Activated CD8-positive, alpha-beta T cell treated with anti-CD3 and anti-CD28 coated beads for 36 hours (primary cell): ENCODE measurements at regions not wholly inside any gene's neighbourhood (a gene's known extent, or its start where the extent isn't known, plus 50 kb on each side); places are given as distances from the start of the nearest gene placed in this dataset.

ENCODE experiments used
- ATAC-seq: fragments of 200-7000 bp; cut with Tn5 transposase; one replicate; pipeline ENCODE4 v1.10.0; 2021; ENCODE audit warnings: mild to moderate bottlenecking, moderate library complexity
- CTCF ChIA-PET: fragments of 350-600 bp; sonication (Branson Sonifier 250); formaldehyde crosslinking; loops from one replicate; lab custom pipeline; 2021; ENCODE audit warnings: antibody characterized with exemption; lab: Charles Lee
- POLR2A ChIA-PET: fragments of 350-600 bp; sonication (Branson Sonifier 250); formaldehyde crosslinking; loops from one replicate; lab custom pipeline; 2021; ENCODE audit warnings: antibody characterized with exemption; lab: Charles Lee
- DNase-seq: peaks from one replicate; pipeline ENCODE4 v3.0.0-alpha.2; 2020
- H3K27ac Mint-ChIP-seq: one replicate; pipeline ENCODE4 v1.8.0; 2021; ENCODE audit warnings: mild to moderate bottlenecking, mixed read lengths
- H3K27me3 Mint-ChIP-seq: one replicate; pipeline ENCODE4 v1.8.0; 2021; ENCODE audit warnings: mixed read lengths
- H3K36me3 Mint-ChIP-seq: one replicate; pipeline ENCODE4 v1.8.0; 2021; ENCODE audit warnings: low read depth, mixed read lengths
- H3K4me1 Mint-ChIP-seq: one replicate; pipeline ENCODE4 v1.8.0; 2021; ENCODE audit warnings: low read depth, mixed read lengths
- H3K4me3 Mint-ChIP-seq: one replicate; pipeline ENCODE4 v1.8.0; 2021; ENCODE audit warnings: mild to moderate bottlenecking, moderate library complexity, mixed read lengths
- H3K9me3 Mint-ChIP-seq: one replicate; pipeline ENCODE4 v1.8.0; 2021; ENCODE audit warnings: mixed read lengths
- intact Hi-C: fragments of 100-400 bp; cut with micrococcal nuclease; formaldehyde crosslinking; loops from one replicate; pipeline ENCODE4 v1.10.0; 2022
- TF ChIP-seq, protein P1 (sequence below): fragments of 200-600 bp; IDR thresholded peaks from one replicate; pipeline ENCODE4 v1.8.0; 2022; ENCODE audit warnings: antibody characterized with exemption, mild to moderate bottlenecking

DNA sequence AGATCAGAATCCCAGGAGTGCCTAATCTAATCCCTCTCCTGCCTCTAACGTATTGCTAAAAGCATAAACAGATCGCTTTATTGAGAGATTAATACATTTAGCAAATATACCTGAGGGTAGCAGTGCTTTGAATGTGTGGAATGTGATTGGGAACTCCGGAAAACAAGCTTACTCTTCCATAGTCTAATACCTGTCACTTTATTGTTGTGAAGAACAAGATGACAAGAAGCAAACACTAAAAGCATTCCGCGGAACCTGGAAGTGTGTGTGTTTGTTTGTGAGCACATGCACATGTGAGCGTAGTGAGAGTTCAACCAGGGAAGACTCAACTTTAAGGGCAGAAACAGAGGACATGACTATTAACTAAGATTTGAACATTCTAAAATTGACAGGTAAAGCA lies 265.0 kb upstream of the GJE1 start:
- Mint-ChIP-seq H3K4me1 (no peaks in the 10 kb centered on the region), H3K4me3 (no peak overlapping the region), H3K9me3 (no peaks in the 10 kb centered on the region), H3K36me3 (no peaks in the 10 kb centered on the region), H3K27me3 (no peaks in the 10 kb centered on the region), H3K27ac (no peak overlapping the region)
- TF ChIP-seq, protein P1, sequence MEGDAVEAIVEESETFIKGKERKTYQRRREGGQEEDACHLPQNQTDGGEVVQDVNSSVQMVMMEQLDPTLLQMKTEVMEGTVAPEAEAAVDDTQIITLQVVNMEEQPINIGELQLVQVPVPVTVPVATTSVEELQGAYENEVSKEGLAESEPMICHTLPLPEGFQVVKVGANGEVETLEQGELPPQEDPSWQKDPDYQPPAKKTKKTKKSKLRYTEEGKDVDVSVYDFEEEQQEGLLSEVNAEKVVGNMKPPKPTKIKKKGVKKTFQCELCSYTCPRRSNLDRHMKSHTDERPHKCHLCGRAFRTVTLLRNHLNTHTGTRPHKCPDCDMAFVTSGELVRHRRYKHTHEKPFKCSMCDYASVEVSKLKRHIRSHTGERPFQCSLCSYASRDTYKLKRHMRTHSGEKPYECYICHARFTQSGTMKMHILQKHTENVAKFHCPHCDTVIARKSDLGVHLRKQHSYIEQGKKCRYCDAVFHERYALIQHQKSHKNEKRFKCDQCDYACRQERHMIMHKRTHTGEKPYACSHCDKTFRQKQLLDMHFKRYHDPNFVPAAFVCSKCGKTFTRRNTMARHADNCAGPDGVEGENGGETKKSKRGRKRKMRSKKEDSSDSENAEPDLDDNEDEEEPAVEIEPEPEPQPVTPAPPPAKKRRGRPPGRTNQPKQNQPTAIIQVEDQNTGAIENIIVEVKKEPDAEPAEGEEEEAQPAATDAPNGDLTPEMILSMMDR, result no peak
- intact Hi-C loops, result no loop called here
- ATAC-seq (no peak), DNase-seq (no peak)
- ChIA-PET CTCF (no interaction called here), POLR2A (no interaction called here)

DNA sequence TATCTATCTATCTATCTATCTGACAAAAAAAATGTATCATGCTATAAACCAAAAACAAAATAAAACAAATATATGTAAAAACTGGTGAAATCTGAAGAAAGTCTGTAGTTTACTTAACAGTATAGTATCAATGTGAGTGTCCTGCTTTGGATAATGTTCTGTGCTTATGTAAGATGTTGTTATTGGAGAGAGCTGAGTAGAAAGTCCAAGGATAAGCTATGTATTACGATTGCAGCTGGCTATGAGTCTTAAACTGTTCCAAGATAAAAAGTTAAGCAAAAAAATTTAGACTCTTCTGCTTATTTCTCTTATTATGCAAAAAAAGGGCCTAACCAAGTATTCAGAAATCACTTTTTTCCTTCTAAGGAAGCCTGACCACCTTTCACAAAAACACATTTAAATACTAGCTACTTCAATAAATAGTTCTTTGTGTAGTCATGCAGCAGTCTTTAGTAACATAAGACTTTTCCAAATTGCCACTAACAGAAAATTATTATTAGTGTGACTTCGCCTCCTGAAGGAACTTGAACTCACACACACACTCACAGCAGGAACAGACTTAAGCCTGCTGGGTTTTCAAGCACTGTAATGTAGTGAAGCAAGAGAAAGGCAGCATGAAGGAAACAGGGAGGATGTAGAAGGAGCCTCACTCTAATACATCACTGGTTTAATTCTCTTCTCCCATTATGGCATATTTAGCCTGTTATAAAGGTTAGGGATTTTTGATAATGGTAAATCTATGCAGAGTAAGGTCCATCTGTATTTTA lies 265.8 kb upstream of the GJE1 start:
- H3K4me3 Mint-ChIP-seq, result no peak overlapping the region
- TF ChIP-seq, protein P1, result no peak
- CTCF ChIA-PET, result interaction anchor here (0.6 kb wide), 1 partner anchor 28 kb away, joined by 4 read pairs; no protein-coding TSS in a partner anchor
- no peaks in the 10 kb centered on the region for H3K27me3 Mint-ChIP-seq
- H3K4me1 Mint-ChIP-seq, result no peaks in the 10 kb centered on the region
- POLR2A ChIA-PET, result no interaction called here
- no peak for ATAC-seq
- H3K36me3 Mint-ChIP-seq, result no peaks in the 10 kb centered on the region
- no peak for DNase-seq
- H3K27ac Mint-ChIP-seq, result no peak overlapping the region
- intact Hi-C loops, result no loop called here
- H3K9me3 Mint-ChIP-seq, result peaks cover under 1% of the 10 kb centered on the region

DNA sequence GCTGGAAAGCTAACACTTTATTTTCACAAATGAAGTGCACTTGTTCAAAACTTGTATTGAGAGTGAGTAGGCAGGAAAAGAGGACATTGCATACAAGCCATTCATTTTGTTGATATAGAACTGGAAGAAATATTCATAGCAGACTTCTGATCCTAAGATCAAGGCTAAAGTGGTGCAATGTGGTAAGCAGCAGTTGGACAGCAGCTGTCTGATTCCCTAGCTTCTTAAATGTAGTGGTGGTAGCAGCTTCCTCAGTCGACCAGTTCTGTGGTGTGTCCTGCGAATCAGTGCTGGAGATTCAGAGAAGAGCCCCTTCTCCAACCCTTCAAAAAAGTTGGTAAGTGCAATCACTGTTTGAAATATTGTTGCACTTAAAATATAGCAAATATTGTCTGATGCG lies 281.7 kb upstream of the GJE1 start:
- Mint-ChIP-seq H3K9me3 (peaks cover 4% of the 10 kb centered on the region), H3K36me3 (no peaks in the 10 kb centered on the region), H3K4me3 (no peak overlapping the region), H3K4me1 (peaks cover 30% of the 10 kb centered on the region), H3K27me3 (no peaks in the 10 kb centered on the region), H3K27ac (no peak overlapping the region)
- POLR2A ChIA-PET, result no interaction called here
- intact Hi-C loops, result no loop called here
- ATAC-seq (no peak), DNase-seq (no peak)
- TF ChIP-seq, protein P1, result no peak
- CTCF ChIA-PET, result no interaction called here

DNA sequence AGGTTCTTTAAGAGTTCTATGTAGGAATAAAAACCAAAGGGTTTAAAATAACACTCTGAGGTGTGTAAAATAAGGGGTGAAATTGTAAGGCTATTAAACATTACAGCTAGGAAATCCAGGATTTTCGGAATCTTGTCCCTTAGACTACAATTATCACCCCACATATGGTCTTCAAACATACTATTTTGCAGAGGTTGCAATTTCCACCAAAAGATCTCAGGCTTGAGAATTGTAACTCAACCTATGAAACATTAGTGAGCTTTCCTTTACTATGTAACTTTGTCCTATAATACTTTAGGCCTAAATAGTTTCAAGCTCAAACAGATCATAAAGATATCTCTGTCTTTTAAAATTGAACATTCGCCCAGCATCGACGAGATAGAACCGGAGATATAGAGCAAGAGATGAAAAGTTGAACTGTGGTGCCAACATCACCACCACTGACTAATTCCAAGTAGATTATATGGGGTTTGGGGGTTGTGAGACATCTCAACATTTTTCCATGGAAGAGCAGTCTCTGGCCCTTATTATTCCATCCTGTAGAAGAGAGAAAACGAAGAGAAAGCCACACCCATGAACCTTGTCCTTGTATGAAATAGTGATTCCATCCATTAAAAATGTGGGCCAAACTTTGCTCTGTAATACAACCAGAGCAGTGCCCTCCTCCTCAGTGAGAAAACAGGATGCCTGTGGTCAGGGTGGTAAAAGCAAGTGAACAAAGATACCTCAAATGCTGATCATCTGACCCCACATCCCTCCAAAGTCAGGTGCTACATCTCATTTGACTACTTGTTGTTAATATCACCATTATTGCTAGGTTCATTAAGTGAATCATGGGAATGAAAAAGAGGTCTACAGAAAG lies 284.5 kb upstream of the GJE1 start:
- DNase-seq (peak; percentile 54), ATAC-seq (peak; percentile 85)
- peaks cover 31% of the 10 kb centered on the region for H3K4me1 Mint-ChIP-seq
- intact Hi-C loops, result no loop called here
- peaks cover 2% of the 10 kb centered on the region for H3K9me3 Mint-ChIP-seq
- peak overlapping the region; percentile 72 for H3K27ac Mint-ChIP-seq
- ChIA-PET CTCF (interaction anchor here (1.6 kb wide), 1 partner anchor 141 kb away, joined by 4 read pairs; no protein-coding TSS in a partner anchor), POLR2A (no interaction called here)
- TF ChIP-seq, protein P1, result no peak
- no peaks in the 10 kb centered on the region for H3K27me3 Mint-ChIP-seq
- H3K36me3 Mint-ChIP-seq, result no peaks in the 10 kb centered on the region
- H3K4me3 Mint-ChIP-seq, result no peak overlapping the region

DNA sequence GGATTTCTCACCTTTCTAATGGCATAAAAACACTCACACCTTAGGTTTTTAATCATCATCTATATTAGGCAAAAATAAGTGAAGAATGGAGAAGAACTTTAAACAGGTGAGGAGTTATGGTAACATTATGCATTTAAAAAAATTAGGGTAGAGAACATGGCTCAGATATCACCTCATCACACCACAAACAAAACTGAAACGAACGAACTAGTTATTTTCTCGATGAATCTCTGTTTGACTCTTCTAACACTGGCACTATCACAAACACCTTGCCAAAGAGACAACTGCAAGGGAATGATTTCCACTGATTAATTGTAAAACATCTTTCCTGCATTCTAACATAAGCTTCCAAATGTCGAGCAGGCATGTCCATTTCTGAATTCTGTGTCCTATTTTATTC lies 286.1 kb upstream of the GJE1 start:
- Mint-ChIP-seq H3K4me3 (no peak overlapping the region), H3K36me3 (no peaks in the 10 kb centered on the region), H3K4me1 (peaks cover 31% of the 10 kb centered on the region), H3K27me3 (no peaks in the 10 kb centered on the region), H3K9me3 (no peaks in the 10 kb centered on the region), H3K27ac (no peak overlapping the region)
- intact Hi-C loops, result no loop called here
- ATAC-seq, result no peak
- ChIA-PET CTCF (no interaction called here), POLR2A (no interaction called here)
- no peak for DNase-seq
- TF ChIP-seq, protein P1, result no peak
